Peyer's patch (tissue), 4 donors: ENCODE measurements at regions not wholly inside any gene's neighbourhood (a gene's known extent, or its start where the extent isn't known, plus 50 kb on each side); places are given as distances from the start of the nearest gene placed in this dataset.

Source experiments
- DNase-seq, 3 donors: peaks; one replicate each; pipeline ENCODE4 v3.0.0-alpha.2; 2017 to 2019
- H3K27ac ChIP-seq, 4 donors: fragments of 200-600 bp; sonication (generic); one replicate each; pipeline ENCODE4 v1.5.1; 2016 to 2019
- H3K27me3 ChIP-seq, 2 donors: fragments of 200-600 bp; sonication (generic); one replicate each; pipeline ENCODE4 v1.5.1; 2019
- H3K36me3 ChIP-seq, 3 donors: fragments of 200-600 bp; sonication (generic); one replicate each; pipeline ENCODE4 v1.5.1; 2016 to 2019
- H3K4me1 ChIP-seq, 4 donors: fragments of 200-600 bp; sonication (generic); one replicate each; pipeline ENCODE4 v1.5.1; 2016 to 2019
- H3K4me3 ChIP-seq, 4 donors: fragments of 200-600 bp; sonication (generic); 1 replicate in 3 of 4; 2 replicates in 1 of 4; pipeline ENCODE4 v1.5.1; 2016 to 2019; ENCODE audit warnings: mild to moderate bottlenecking in 1 of 4
- H3K9me3 ChIP-seq, 4 donors: fragments of 200-600 bp; sonication (generic); one replicate each; pipeline ENCODE4 v1.5.1; 2016 to 2019; ENCODE audit warnings: mild to moderate bottlenecking in 1 of 4
- POLR2A ChIP-seq, 2 donors: fragments of 450-650 bp; IDR thresholded peaks; one replicate each; pipeline ENCODE4 v1.5.1; 2017; ENCODE audit warnings: antibody characterized with exemption in 2 of 2, mild to moderate bottlenecking in 2 of 2, moderate library complexity in 2 of 2
- TF ChIP-seq, protein P1 (sequence below), 6 experiments: fragments of 450-650 bp in 4 of 6; fragments of 200-600 bp in 2 of 6; sonication (generic) in 1 of 6; IDR thresholded peaks; one replicate each; pipeline ENCODE4 v1.5.1; 2017 to 2019; ENCODE audit warnings: antibody characterized with exemption in 6 of 6, mild to moderate bottlenecking in 3 of 6, moderate library complexity in 1 of 6

DNA sequence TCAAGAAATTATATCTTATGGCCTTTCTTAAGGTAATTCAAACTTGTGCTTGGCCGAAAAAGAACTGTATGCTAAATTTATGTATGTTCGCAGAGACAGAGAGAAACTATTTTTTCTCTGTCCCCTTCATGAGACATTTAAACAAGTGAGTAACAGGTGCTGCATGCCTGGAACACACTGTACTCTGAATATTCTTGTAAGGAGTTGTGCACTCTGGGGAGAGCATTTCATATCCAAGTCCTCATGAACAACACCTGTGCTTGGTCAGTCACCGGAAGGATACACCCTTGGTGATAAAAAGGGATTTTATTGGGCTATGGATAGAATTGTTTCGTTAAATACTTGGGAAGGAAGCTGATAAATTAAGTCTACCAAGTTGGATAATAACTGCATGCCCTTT, 220.8 kb upstream of the NRIP1 start:
- Histone ChIP-seq H3K4me1 (no peaks in the 10 kb centered on the region), H3K4me3 (no peak overlapping the region), H3K27ac (no peak overlapping the region), H3K27me3 (no peaks in the 10 kb centered on the region), H3K36me3 (no peaks in the 10 kb centered on the region), H3K9me3 (no peaks in the 10 kb centered on the region)
- no peak for DNase-seq
- TF ChIP-seq, protein P1, sequence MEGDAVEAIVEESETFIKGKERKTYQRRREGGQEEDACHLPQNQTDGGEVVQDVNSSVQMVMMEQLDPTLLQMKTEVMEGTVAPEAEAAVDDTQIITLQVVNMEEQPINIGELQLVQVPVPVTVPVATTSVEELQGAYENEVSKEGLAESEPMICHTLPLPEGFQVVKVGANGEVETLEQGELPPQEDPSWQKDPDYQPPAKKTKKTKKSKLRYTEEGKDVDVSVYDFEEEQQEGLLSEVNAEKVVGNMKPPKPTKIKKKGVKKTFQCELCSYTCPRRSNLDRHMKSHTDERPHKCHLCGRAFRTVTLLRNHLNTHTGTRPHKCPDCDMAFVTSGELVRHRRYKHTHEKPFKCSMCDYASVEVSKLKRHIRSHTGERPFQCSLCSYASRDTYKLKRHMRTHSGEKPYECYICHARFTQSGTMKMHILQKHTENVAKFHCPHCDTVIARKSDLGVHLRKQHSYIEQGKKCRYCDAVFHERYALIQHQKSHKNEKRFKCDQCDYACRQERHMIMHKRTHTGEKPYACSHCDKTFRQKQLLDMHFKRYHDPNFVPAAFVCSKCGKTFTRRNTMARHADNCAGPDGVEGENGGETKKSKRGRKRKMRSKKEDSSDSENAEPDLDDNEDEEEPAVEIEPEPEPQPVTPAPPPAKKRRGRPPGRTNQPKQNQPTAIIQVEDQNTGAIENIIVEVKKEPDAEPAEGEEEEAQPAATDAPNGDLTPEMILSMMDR (IDR thresholded peaks at IDR 0.05), result no peak
- TF ChIP-seq POLR2A (IDR thresholded peaks at IDR 0.05), result no peak

DNA sequence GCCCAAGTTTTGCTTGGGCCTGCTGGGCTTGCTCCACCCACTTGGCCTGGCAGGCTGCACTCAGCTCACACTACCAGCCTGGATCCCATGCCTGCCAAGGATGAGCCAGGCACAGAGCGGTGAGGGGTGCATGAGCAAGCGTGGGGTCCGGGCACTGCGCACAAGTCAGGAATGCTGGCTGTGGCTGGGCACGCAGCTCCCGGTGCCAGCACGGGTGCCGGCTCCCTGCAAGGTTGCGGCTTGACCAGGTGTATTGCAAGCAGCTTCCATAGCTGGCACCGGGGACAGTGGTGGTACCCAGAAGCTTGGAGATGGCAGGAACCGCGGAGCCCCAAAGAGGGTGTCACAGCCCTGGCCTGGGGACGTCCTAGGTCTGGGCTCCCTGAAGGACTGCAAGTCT, 224.4 kb upstream of the NRIP1 start:
- no peak overlapping the region for H3K27ac ChIP-seq
- H3K36me3 ChIP-seq, result no peaks in the 10 kb centered on the region
- DNase-seq, result no peak
- TF ChIP-seq POLR2A (IDR thresholded peaks at IDR 0.05), result no peak
- TF ChIP-seq, protein P1 (IDR thresholded peaks at IDR 0.05), result no peak
- no peaks in the 10 kb centered on the region for H3K27me3 ChIP-seq
- no peaks in the 10 kb centered on the region for H3K9me3 ChIP-seq
- H3K4me3 ChIP-seq, result no peak overlapping the region
- peaks cover 0 to 7% (median 0%) of the 10 kb centered on the region in 4 donors for H3K4me1 ChIP-seq

DNA sequence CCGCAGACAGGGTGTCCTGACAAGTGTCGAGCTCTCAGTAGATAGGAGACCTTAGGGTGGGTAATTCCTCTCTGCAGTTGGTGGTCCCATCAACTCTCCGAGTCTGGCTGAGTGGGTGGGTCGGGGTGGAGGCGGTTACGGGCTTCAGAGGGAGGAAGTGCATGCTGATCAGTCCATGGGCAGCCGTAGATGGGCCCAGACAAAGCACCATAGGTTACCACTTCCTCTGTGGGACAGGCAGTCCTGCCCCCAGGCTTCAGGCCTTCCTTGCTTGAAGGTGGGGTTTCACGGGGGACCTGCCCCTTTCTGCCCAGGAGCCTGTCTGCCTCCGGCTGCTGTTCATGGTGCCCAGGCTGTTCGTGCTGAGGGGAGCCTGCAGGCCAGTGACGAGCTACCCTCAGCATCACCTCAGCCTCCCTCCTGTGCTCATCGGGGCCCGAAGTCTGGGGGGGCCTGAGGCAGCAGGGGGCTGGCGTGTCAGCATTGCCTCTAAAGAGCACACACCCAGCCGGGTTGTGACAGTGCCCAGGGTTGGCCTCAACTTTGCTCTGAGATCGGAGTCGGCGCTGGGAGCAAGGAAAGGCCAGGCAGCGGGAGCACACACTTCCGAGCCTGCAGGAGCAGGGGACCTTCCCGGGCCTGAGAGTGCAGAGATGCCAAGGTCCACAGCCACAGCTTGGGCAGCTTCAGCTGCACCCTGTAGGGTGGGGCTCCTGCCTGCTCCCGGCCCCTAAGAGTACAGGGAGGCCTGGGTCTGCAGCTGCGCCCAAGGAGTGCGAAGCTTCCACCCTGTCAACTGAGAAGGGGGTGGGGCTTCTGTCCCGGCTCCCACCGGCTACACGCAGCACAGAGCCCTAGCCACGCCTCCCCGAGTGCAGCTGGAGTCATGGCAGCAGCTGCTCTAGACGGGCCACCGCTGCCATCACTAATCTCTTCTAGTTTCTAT, 225.4 kb upstream of the NRIP1 start:
- Histone ChIP-seq H3K4me1 (peaks cover 0 to 7% (median 0%) of the 10 kb centered on the region in 4 donors), H3K4me3 (peak overlapping the region in 2 of 4 donors; percentile 34 to 44), H3K9me3 (no peaks in the 10 kb centered on the region), H3K27me3 (no peaks in the 10 kb centered on the region), H3K27ac (peak overlapping the region in 3 of 4 donors; percentile 27 to 75 (median 73)), H3K36me3 (no peaks in the 10 kb centered on the region)
- peak in 2 of 3 donors; percentile 82 to 89 for DNase-seq
- TF ChIP-seq, protein P1 (IDR thresholded peaks at IDR 0.05), result no peak
- no peak for TF ChIP-seq POLR2A (IDR thresholded peaks at IDR 0.05)

DNA sequence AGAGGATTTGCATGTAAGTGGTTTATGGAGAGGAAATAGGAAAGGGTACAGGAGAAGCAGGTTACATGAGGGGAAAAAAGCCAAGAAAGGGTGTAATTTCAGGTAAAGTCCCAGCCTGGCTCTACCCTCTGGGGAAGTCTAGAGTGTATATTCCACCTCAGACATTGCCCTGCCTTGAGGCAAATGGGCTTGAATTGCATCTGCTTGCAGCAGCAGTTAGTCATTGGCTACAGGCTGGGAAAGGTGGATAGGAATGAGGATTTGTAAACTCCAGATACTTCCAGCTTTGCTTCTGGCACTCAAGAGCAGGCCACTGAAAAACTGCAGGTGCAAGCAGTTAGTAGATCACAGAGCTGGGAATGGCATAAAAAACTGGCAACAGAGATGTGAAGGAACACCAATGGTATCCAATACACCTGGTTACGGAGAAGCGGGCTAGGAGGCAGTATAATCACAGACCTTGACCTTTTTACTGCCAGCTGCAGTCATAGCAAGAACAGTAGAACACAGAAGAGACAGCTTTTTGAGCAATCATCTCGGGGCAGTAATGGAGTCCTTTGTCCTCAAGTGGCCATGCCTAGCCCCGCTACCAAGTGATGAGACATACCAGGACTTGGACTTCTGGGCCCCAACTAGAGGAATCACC, 226.9 kb upstream of the NRIP1 start:
- H3K27ac ChIP-seq, result peak overlapping the region in 2 of 4 donors; percentile 7 to 17
- H3K4me1 ChIP-seq, result peaks cover 0 to 7% (median 0%) of the 10 kb centered on the region in 4 donors
- H3K9me3 ChIP-seq, result no peaks in the 10 kb centered on the region
- no peak overlapping the region for H3K4me3 ChIP-seq
- TF ChIP-seq, protein P1 (IDR thresholded peaks at IDR 0.05), result no peak
- no peak for TF ChIP-seq POLR2A (IDR thresholded peaks at IDR 0.05)
- peak in 1 of 3 donors; percentile 50 for DNase-seq
- H3K36me3 ChIP-seq, result no peaks in the 10 kb centered on the region
- no peaks in the 10 kb centered on the region for H3K27me3 ChIP-seq

DNA sequence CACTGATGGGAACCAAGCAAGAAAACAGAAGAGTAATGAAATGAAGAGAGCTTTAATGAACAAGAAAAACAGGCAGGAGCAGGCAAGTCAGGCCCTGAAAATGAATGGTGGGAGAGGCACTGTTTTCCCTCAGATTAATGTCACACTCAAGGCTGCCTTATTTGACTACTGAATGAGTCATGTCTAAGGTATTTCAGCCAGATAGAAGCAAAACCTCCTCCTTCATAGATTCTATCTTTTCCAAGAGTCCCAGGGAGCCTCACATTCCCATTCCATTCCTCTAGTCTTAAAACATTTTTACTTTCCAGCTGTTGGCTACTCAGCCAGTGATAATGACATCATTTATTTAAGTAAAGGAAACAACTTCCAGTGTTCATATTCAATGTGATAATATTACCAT, 228.4 kb upstream of the NRIP1 start:
- Histone ChIP-seq H3K27me3 (no peaks in the 10 kb centered on the region), H3K27ac (no peak overlapping the region), H3K9me3 (no peaks in the 10 kb centered on the region), H3K36me3 (no peaks in the 10 kb centered on the region), H3K4me1 (peaks cover 0 to 7% (median 0%) of the 10 kb centered on the region in 4 donors), H3K4me3 (no peak overlapping the region)
- no peak for DNase-seq
- TF ChIP-seq POLR2A (IDR thresholded peaks at IDR 0.05), result no peak
- TF ChIP-seq, protein P1 (IDR thresholded peaks at IDR 0.05), result no peak
